GM12864 (cell line): ENCODE measurements at regions not wholly inside any gene's neighbourhood (a gene's known extent, or its start where the extent isn't known, plus 50 kb on each side); places are given as distances from the start of the nearest gene placed in this dataset.
A peak's percentile ranks its signal among the peaks of the same experiment; 100 is the strongest.

Experiments
- DNase-seq: peaks from one replicate; pipeline ENCODE4 v3.0.0-alpha.2; 2011; ENCODE audit warnings: low read depth
- H3K4me3 ChIP-seq: 2 replicates; pipeline ENCODE4 v1.5.1; 2011; ENCODE audit warnings: mild to moderate bottlenecking, low read depth, low read length, control low read depth
- TF ChIP-seq, protein P1 (sequence below): IDR thresholded peaks from 2 replicates; pipeline ENCODE4 v1.5.1; 2011; ENCODE audit warnings: low read depth, mild to moderate bottlenecking, moderate library complexity, low read length, control low read depth, inconsistent platforms; ENCODE audit errors: missing control alignments

DNA sequence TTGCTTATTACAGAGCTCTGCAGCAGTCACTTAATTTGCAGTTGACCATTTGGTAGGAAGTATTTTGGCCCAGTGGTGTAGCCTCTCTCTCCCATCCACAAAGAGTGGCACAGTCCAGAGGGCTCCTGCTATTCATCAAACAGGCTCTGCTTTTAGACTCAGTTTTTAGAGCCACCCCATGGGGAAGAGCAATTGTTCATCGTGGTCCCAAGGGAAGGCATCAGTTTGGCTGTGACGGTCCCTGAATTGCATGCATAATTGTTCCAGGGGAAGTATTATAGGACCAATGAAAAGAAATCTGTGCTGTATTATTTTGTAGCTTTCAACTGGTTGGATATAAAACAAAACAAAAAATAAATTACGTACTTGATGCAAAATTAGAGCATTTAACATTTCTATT lies 799.0 kb downstream of the DACH1 start:
- TF ChIP-seq, protein P1, sequence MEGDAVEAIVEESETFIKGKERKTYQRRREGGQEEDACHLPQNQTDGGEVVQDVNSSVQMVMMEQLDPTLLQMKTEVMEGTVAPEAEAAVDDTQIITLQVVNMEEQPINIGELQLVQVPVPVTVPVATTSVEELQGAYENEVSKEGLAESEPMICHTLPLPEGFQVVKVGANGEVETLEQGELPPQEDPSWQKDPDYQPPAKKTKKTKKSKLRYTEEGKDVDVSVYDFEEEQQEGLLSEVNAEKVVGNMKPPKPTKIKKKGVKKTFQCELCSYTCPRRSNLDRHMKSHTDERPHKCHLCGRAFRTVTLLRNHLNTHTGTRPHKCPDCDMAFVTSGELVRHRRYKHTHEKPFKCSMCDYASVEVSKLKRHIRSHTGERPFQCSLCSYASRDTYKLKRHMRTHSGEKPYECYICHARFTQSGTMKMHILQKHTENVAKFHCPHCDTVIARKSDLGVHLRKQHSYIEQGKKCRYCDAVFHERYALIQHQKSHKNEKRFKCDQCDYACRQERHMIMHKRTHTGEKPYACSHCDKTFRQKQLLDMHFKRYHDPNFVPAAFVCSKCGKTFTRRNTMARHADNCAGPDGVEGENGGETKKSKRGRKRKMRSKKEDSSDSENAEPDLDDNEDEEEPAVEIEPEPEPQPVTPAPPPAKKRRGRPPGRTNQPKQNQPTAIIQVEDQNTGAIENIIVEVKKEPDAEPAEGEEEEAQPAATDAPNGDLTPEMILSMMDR, result no peak
- no peak overlapping the region for H3K4me3 ChIP-seq
- no peak for DNase-seq

DNA sequence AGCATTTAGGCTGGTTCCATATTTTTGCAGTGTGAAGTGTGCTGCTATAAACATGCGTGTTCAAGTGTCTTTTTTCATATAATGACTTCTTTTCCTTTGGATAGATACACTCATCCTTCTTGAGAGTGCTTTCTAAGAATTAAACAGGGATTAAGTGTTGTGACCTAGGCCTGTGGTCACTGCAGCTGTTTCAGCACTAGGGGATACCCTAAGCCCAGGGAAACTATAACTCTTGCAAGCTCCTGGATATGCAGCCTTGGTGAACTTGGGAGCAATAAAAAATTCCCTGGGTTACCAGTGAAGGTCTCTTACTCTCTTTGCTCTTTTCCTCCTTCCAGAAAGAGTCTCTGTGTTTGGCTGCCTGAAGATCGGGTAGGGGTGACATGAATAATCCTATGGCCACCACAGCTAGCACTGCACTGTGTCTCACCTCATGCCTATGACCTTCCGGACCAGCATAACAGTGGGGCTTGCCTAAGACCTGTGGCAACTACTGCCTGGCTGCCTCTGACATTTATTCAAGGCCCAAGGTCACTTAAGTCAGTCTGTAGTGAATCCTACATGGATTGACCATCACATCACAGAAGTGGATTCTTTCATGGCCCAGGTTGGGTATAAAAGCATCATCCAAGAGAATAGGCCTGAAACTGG lies 799.7 kb downstream of the DACH1 start:
- H3K4me3 ChIP-seq, result no peak overlapping the region
- DNase-seq, result no peak
- TF ChIP-seq, protein P1, result no peak

DNA sequence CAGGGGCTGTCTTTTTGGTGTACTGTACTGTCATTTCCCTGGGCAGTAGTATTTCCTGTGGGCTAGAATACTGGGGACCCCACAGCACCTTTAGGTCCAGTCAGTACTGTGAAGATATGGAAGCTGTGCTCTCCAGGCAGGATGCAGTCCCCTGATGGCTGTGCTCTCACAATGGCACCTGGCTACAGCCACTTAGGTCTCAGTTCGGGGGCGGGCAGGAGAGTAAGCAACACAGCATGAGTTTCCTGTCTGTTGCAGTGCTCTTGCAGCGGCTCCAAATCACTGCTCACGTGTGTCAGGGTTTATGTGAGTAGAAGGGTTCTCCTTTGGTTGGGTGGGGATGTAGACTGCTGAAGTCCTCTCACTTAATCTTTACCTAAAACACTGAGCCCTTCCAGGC lies 810.4 kb downstream of the DACH1 start:
- TF ChIP-seq, protein P1, result no peak
- no peak for DNase-seq
- no peak overlapping the region for H3K4me3 ChIP-seq

DNA sequence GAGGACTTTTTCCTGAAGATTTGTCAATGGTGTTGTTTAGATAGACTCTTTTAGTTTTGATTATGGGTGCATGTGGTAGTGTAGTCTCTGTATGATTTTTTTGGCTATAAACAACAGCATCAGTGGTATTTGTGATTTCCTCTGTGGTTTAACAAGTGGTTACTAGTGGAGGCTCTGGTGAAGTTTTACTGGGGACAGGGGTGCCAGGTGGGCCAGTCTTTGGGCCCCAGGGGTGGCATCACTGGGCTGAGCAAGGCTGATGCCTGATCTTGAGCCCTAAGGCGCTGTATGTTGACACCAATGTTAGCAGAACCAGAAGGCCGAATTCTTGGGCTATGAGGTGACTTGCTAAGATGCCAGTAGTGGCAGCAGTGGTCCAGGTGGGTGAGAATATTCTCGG lies 811.4 kb downstream of the DACH1 start:
- DNase-seq, result no peak
- H3K4me3 ChIP-seq, result no peak overlapping the region
- TF ChIP-seq, protein P1, result no peak

DNA sequence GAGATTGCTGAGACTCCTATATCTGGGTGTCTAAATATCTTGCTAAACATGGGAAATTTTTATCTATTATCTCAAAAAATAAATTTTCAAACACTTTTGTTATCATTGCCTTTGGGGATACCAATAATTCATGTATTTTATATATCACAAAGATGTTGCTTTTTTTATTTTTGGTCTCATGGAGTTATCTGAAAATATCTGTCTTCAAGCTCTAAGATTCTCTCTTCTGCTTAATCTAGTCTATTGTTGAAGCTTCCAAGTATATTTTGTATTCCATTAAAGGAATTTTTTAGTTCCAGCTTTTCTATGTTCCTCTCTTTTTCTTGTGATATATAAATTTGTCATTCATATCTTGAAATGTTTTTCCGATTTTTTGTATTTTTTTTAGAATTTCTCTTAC lies 812.0 kb downstream of the DACH1 start:
- no peak overlapping the region for H3K4me3 ChIP-seq
- no peak for DNase-seq
- TF ChIP-seq, protein P1, result no peak

DNA sequence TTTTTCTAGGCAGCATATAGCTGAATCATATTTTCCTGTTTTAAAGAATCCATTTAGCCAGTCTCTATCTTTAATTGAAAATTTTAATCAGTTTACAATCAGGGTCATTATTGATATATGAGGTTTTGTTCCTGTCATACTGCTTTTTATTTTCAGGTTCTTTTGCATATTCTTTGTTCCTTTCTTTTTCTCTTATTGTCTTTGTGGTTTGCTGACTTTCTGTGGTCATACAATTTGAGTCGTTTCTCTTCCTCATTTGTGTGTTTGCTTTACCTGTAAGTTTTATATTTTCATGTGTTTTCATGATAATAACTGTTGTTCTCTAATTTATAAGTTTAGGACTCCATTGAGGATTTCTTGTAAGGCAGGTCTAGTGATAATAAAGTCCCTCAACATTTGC lies 812.6 kb downstream of the DACH1 start:
- H3K4me3 ChIP-seq, result no peak overlapping the region
- peak; percentile 7 for DNase-seq
- TF ChIP-seq, protein P1, result no peak

DNA sequence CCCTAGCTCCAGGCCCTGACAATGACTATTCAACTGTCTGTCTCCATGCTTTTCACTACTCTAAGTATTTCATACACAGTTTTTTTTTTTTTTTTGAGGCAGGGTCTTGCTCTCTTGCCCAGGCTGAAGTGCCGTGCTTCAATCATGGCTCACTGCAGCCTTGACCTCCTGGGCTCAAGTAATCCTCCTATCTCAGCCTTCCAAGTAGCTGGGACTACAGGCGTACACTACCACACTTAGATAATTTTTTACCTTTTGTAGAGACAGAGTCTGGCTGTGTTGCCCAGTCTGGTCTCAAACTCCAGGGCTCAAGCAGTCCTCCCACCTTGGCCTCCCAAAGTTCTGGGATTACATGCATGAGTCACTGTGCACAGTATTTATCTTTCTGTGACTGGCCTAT lies 815.4 kb downstream of the DACH1 start:
- no peak overlapping the region for H3K4me3 ChIP-seq
- TF ChIP-seq, protein P1, result no peak
- DNase-seq, result no peak
